ENCODE measurements at regions not wholly inside any gene's neighbourhood (a gene's known extent, or its start where the extent isn't known, plus 50 kb on each side); places are given as distances from the start of the nearest gene placed in this dataset.

DNA sequence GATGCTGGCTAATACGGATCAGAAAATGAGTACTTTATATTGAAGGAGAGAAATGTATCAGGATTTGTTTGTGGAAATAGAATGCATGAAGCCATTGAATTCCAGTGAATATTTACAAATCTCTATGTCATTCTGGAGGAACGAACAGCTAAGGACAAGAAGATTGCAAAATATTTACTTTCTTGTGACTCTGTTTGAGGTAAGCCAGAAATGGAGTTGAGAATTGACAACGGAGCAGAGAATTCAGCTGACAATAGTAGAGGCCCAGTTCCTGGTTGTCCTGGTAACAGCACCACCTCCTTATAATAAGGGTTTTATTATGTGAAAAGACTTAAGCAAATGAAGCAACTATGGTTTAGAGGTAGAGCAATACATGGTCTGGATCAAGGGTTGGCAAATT, 349.2 kb downstream of the ADCYAP1 start:
- no peak overlapping the region for H3K4me3 ChIP-seq (ENCODE audit: low read depth, low read length)
- DNase-seq (ENCODE audit: low read depth) = no peak
- TF ChIP-seq POLR2A (IDR thresholded peaks at IDR 0.05; ENCODE audit: extremely low read depth, insufficient read length) (no peak), MYC (IDR thresholded peaks at IDR 0.05; ENCODE audit: low read depth, low read length) (no peak)
- TF ChIP-seq, protein P1, sequence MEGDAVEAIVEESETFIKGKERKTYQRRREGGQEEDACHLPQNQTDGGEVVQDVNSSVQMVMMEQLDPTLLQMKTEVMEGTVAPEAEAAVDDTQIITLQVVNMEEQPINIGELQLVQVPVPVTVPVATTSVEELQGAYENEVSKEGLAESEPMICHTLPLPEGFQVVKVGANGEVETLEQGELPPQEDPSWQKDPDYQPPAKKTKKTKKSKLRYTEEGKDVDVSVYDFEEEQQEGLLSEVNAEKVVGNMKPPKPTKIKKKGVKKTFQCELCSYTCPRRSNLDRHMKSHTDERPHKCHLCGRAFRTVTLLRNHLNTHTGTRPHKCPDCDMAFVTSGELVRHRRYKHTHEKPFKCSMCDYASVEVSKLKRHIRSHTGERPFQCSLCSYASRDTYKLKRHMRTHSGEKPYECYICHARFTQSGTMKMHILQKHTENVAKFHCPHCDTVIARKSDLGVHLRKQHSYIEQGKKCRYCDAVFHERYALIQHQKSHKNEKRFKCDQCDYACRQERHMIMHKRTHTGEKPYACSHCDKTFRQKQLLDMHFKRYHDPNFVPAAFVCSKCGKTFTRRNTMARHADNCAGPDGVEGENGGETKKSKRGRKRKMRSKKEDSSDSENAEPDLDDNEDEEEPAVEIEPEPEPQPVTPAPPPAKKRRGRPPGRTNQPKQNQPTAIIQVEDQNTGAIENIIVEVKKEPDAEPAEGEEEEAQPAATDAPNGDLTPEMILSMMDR (IDR thresholded peaks at IDR 0.05; ENCODE audit: low read depth, low read length) = no peak
- TF ChIP-seq, protein P2, sequence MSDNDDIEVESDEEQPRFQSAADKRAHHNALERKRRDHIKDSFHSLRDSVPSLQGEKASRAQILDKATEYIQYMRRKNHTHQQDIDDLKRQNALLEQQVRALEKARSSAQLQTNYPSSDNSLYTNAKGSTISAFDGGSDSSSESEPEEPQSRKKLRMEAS (IDR thresholded peaks at IDR 0.05; ENCODE audit: low read depth, low read length) = no peak

DNA sequence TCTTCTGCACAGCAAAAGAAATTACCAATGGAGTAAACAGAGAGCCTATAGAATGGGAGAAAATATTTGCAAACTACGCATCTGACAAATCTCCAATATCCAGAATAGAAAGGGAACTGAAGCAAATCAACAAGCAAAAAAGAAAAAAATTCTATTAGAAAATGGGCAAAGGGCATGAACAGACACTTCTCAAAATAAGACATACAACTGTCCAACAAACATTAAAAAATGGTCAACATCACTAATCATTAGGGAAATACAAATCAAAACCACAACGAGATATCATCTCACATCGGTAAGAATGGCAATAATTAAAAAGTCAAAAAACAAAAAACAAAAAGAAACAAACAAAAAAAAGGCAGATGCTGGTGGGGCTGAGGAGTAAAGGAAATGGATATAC, 356.4 kb downstream of the ADCYAP1 start:
- no peak for TF ChIP-seq POLR2A (IDR thresholded peaks at IDR 0.05; ENCODE audit: extremely low read depth, insufficient read length)
- TF ChIP-seq MYC (IDR thresholded peaks at IDR 0.05; ENCODE audit: low read depth, low read length) = no peak
- TF ChIP-seq, protein P2 (IDR thresholded peaks at IDR 0.05; ENCODE audit: low read depth, low read length) = no peak
- TF ChIP-seq, protein P1 (IDR thresholded peaks at IDR 0.05; ENCODE audit: low read depth, low read length) = no peak
- no peak overlapping the region for H3K4me3 ChIP-seq (ENCODE audit: low read depth, low read length)
- no peak for DNase-seq (ENCODE audit: low read depth)

DNA sequence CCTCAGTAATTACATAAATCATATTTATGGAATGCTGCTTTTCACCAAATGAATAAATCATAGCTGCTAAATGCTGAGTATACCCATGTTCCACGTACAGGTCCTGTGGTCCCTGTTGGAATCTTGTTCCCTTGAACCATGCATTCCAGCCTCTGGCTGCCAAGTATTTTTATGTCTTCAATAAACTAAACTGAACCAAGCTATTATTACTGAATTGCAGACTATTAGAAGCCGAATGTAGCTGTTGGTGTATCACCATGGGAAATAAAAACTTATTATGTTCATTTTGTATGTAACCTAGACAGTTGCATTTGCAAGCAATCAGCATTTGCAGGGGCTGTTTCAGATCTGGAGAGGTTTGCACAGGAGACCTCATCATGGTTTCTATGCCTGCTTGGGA, 362.4 kb downstream of the ADCYAP1 start:
- TF ChIP-seq, protein P2 (IDR thresholded peaks at IDR 0.05; ENCODE audit: low read depth, low read length) = no peak
- TF ChIP-seq, protein P1 (IDR thresholded peaks at IDR 0.05; ENCODE audit: low read depth, low read length) = no peak
- no peak overlapping the region for H3K4me3 ChIP-seq (ENCODE audit: low read depth, low read length)
- DNase-seq (ENCODE audit: low read depth) = no peak

DNA sequence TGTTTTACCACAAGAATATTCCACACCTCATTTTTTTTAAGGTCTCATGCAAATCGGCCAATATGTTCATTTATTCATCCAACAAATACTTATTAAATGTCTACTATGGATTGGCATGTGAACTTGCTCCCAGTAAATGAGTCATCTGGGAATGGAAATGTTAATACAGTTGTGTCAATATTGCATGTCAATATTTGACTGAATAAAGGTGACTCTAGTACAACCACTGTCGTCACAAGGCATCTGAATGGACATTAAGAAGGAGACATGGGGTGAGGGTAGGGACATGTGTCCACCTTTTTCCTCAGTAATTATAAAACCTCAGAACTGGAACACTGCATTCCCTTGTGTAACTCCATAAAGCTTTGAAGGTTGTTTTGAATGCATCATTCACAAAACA, 365.4 kb downstream of the ADCYAP1 start:
- H3K4me3 ChIP-seq (ENCODE audit: low read depth, low read length) = no peak overlapping the region
- no peak for TF ChIP-seq MYC (IDR thresholded peaks at IDR 0.05; ENCODE audit: low read depth, low read length)
- TF ChIP-seq, protein P2 (IDR thresholded peaks at IDR 0.05; ENCODE audit: low read depth, low read length) = no peak
- TF ChIP-seq POLR2A (IDR thresholded peaks at IDR 0.05; ENCODE audit: extremely low read depth, insufficient read length) = no peak
- TF ChIP-seq, protein P1 (IDR thresholded peaks at IDR 0.05; ENCODE audit: low read depth, low read length) = no peak
- no peak for DNase-seq (ENCODE audit: low read depth)

DNA sequence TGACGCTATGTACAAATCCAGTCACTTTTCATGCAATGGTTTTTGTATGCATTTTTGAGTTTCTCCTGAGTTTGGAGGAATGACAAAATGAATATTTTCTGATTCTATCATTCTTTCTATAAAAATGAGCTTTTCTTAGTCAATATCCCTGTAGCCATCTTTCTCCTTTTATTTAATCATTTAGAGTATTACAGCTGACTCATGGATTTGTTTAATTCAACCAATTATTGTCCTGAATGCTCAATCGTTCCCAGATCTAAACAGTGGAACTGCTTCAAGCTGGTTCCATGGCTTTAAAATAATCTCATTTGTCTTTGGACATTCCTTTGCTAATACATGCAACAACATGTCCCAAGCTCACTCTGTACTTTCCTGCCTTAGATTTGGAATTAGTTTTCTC, 368.8 kb downstream of the ADCYAP1 start:
- no peak overlapping the region for H3K4me3 ChIP-seq (ENCODE audit: low read depth, low read length)
- TF ChIP-seq, protein P1 (IDR thresholded peaks at IDR 0.05; ENCODE audit: low read depth, low read length) = no peak
- TF ChIP-seq POLR2A (IDR thresholded peaks at IDR 0.05; ENCODE audit: extremely low read depth, insufficient read length) = no peak
- TF ChIP-seq MYC (IDR thresholded peaks at IDR 0.05; ENCODE audit: low read depth, low read length) = no peak
- TF ChIP-seq, protein P2 (IDR thresholded peaks at IDR 0.05; ENCODE audit: low read depth, low read length) = no peak
- no peak for DNase-seq (ENCODE audit: low read depth)

DNA sequence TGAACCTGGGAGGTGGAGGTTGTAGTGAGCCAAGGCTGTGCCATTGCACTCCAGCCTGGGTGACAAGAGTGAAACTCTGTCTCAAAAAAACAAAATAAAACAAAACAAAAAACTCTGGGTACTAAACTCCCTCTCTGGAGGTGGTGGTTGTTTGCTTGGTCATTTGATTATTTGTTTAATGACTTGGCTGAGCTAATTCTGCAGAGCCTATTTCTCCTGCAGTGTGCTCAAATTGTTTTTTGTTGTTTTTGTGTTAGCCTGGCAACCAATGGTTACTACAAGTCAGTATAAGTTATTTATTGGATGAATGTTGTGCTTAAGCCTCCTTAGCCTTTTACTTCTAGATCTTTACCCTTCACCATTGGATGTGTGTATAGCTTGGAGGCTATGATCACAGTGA, 387.5 kb downstream of the ADCYAP1 start:
- TF ChIP-seq POLR2A (IDR thresholded peaks at IDR 0.05; ENCODE audit: extremely low read depth, insufficient read length) (no peak), MYC (IDR thresholded peaks at IDR 0.05; ENCODE audit: low read depth, low read length) (no peak)
- TF ChIP-seq, protein P2 (IDR thresholded peaks at IDR 0.05; ENCODE audit: low read depth, low read length) = no peak
- TF ChIP-seq, protein P1 (IDR thresholded peaks at IDR 0.05; ENCODE audit: low read depth, low read length) = no peak
- no peak overlapping the region for H3K4me3 ChIP-seq (ENCODE audit: low read depth, low read length)
- no peak for DNase-seq (ENCODE audit: low read depth)
